Mammary epithelial cell (primary cell): ENCODE measurements at regions not wholly inside any gene's neighbourhood (a gene's known extent, or its start where the extent isn't known, plus 50 kb on each side); places are given as distances from the start of the nearest gene placed in this dataset.

ENCODE experiments used
- EZH2 ChIP-seq: IDR thresholded peaks from 2 replicates; pipeline ENCODE4 v1.6.1; 2012; ENCODE audit warnings: low read length, inconsistent platforms, borderline replicate concordance
- TF ChIP-seq, protein P1 (sequence below), 2 donors: IDR thresholded peaks in 1 of 2; conservative IDR thresholded peaks in 1 of 2; 2 replicates each; pipeline ENCODE4 v1.5.1; 2011 to 2012; ENCODE audit warnings: inconsistent platforms in 2 of 2, low read length in 2 of 2, mild to moderate bottlenecking in 2 of 2, control low read depth in 1 of 2, low read depth in 1 of 2; ENCODE audit not compliant: insufficient read depth in 1 of 2; ENCODE audit errors: extremely low read depth in 1 of 2

DNA sequence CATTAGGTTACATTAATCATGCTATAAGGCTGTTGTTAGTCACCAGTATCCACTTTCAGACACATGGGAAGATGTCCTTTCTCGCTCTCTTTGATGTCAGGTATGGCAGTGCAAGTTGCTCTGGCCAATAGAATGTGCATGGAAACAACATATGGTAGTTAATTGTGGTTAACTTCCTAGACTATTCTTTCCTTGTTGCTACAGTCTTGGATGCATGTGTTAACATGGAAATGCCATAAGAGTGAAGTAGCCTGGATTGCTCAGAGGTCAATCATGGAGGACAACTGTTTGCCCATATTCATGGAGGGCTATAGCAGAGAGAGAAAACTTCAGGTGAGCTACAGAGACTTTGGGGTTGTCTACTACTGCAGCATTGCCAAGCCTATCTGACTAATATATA, 245.8 kb upstream of the GAS1 start:
- TF ChIP-seq, protein P1, sequence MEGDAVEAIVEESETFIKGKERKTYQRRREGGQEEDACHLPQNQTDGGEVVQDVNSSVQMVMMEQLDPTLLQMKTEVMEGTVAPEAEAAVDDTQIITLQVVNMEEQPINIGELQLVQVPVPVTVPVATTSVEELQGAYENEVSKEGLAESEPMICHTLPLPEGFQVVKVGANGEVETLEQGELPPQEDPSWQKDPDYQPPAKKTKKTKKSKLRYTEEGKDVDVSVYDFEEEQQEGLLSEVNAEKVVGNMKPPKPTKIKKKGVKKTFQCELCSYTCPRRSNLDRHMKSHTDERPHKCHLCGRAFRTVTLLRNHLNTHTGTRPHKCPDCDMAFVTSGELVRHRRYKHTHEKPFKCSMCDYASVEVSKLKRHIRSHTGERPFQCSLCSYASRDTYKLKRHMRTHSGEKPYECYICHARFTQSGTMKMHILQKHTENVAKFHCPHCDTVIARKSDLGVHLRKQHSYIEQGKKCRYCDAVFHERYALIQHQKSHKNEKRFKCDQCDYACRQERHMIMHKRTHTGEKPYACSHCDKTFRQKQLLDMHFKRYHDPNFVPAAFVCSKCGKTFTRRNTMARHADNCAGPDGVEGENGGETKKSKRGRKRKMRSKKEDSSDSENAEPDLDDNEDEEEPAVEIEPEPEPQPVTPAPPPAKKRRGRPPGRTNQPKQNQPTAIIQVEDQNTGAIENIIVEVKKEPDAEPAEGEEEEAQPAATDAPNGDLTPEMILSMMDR (conservative IDR thresholded peaks at IDR 0.05 in 1 of 2, IDR thresholded peaks at IDR 0.05 in 1 of 2; ENCODE audit: extremely low read depth in 1 of 2, insufficient read depth in 1 of 2, low read depth in 1 of 2, low read length in 2 of 2), result no peak
- no peak for TF ChIP-seq EZH2
